ENCODE measurements at regions not wholly inside any gene's neighbourhood (a gene's known extent, or its start where the extent isn't known, plus 50 kb on each side); places are given as distances from the start of the nearest gene placed in this dataset.

DNA sequence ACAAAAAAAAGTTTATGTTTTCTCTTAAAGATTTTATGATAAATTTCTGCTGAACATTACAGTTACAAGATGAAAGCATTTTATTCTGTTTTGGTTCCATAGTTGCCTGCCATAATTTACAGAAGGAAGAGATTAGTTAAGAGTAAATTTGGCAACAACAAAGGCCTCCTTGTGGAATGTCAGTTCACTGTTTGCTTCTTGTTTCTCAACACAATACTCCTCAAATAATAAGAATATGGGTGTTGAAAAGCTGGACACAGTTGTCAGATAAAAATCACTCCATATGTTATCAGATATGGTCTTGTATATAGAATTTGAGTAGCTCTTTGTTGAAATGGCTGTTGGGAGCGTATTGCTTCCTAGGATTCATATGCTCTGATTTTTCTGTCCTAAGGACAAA lies 359.5 kb downstream of the CPS1 start (continued):
- TF ChIP-seq, protein P1, sequence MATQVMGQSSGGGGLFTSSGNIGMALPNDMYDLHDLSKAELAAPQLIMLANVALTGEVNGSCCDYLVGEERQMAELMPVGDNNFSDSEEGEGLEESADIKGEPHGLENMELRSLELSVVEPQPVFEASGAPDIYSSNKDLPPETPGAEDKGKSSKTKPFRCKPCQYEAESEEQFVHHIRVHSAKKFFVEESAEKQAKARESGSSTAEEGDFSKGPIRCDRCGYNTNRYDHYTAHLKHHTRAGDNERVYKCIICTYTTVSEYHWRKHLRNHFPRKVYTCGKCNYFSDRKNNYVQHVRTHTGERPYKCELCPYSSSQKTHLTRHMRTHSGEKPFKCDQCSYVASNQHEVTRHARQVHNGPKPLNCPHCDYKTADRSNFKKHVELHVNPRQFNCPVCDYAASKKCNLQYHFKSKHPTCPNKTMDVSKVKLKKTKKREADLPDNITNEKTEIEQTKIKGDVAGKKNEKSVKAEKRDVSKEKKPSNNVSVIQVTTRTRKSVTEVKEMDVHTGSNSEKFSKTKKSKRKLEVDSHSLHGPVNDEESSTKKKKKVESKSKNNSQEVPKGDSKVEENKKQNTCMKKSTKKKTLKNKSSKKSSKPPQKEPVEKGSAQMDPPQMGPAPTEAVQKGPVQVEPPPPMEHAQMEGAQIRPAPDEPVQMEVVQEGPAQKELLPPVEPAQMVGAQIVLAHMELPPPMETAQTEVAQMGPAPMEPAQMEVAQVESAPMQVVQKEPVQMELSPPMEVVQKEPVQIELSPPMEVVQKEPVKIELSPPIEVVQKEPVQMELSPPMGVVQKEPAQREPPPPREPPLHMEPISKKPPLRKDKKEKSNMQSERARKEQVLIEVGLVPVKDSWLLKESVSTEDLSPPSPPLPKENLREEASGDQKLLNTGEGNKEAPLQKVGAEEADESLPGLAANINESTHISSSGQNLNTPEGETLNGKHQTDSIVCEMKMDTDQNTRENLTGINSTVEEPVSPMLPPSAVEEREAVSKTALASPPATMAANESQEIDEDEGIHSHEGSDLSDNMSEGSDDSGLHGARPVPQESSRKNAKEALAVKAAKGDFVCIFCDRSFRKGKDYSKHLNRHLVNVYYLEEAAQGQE (IDR thresholded peaks at IDR 0.05; ENCODE audit: unreplicated experiment): no peak
- TF ChIP-seq, protein P2, sequence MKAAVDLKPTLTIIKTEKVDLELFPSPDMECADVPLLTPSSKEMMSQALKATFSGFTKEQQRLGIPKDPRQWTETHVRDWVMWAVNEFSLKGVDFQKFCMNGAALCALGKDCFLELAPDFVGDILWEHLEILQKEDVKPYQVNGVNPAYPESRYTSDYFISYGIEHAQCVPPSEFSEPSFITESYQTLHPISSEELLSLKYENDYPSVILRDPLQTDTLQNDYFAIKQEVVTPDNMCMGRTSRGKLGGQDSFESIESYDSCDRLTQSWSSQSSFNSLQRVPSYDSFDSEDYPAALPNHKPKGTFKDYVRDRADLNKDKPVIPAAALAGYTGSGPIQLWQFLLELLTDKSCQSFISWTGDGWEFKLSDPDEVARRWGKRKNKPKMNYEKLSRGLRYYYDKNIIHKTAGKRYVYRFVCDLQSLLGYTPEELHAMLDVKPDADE (IDR thresholded peaks at IDR 0.05): no peak
- no peak for TF ChIP-seq POLR2AphosphoS5 (IDR thresholded peaks at IDR 0.05; ENCODE audit: low read depth)
- TF ChIP-seq, protein P3, sequence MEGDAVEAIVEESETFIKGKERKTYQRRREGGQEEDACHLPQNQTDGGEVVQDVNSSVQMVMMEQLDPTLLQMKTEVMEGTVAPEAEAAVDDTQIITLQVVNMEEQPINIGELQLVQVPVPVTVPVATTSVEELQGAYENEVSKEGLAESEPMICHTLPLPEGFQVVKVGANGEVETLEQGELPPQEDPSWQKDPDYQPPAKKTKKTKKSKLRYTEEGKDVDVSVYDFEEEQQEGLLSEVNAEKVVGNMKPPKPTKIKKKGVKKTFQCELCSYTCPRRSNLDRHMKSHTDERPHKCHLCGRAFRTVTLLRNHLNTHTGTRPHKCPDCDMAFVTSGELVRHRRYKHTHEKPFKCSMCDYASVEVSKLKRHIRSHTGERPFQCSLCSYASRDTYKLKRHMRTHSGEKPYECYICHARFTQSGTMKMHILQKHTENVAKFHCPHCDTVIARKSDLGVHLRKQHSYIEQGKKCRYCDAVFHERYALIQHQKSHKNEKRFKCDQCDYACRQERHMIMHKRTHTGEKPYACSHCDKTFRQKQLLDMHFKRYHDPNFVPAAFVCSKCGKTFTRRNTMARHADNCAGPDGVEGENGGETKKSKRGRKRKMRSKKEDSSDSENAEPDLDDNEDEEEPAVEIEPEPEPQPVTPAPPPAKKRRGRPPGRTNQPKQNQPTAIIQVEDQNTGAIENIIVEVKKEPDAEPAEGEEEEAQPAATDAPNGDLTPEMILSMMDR (conservative IDR thresholded peaks at IDR 0.05; ENCODE audit: low read depth in 2 of 2): no peak
- no peak for TF ChIP-seq NANOG (IDR thresholded peaks at IDR 0.05; ENCODE audit: borderline replicate concordance)

DNA sequence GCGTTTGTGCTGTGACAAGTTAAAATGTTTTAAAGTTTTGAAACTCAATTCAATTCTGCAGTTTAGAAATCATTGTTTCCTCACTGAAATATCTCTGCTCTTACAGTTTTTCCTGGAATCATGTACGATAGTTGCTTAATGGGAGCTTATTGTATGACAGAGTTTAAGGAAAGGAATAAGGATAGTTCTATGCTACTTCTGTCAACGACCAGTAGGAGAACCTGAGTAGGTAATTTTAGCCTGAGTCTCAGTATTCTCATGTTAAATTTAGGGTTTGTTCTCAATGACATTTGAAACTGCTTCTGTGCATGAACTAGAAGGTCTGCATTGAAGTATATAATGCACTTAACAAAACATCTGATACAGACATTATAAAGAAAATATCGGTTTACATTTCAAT lies 361.1 kb downstream of the CPS1 start:
- no peak overlapping the region for H3K27ac ChIP-seq (ENCODE audit: low read depth)
- H3K79me2 ChIP-seq (replicated peaks; ENCODE audit: insufficient read depth): no peaks in the 10 kb centered on the region
- H3K4me3 ChIP-seq: no peak overlapping the region
- H3K27me3 ChIP-seq (ENCODE audit: insufficient read depth): no peaks in the 10 kb centered on the region
- no peaks in the 10 kb centered on the region for H3K4me1 ChIP-seq (ENCODE audit: insufficient read depth)
- H3K9me2 ChIP-seq (ENCODE audit: insufficient read depth): no peaks in the 10 kb centered on the region; the same call in 1 of the 2 replicates
- Mint-ChIP-seq H3K4me3 (no peak overlapping the region), H3K9me3 (peaks cover 3% of the 10 kb centered on the region; the same call in 1 of the 3 replicates), H3K27ac (no peak overlapping the region), H3K27me3 (ENCODE audit: insufficient read depth, low read depth, poor library complexity) (peaks cover 1% of the 10 kb centered on the region), H3K4me1 (no peaks in the 10 kb centered on the region), H3K36me3 (ENCODE audit: low read depth) (peaks cover 3% of the 10 kb centered on the region; the same call in 1 of the 3 replicates)
- no peak for ATAC-seq
- no peak overlapping the region for H2AFZ ChIP-seq
- no peak for TF ChIP-seq ZNF331 (CRISPR knock-in tag; IDR thresholded peaks at IDR 0.05; ENCODE audit: low read depth)
- no peak for TF ChIP-seq POLR2AphosphoS5 (IDR thresholded peaks at IDR 0.05; ENCODE audit: low read depth)
- TF ChIP-seq STAT1 (IDR thresholded peaks at IDR 0.05; ENCODE audit: unreplicated experiment): no peak
- TF ChIP-seq, protein P3 (conservative IDR thresholded peaks at IDR 0.05; ENCODE audit: low read depth in 2 of 2): peak in 1 of 2 experiments; percentile 36; a peak in 2 of 4 replicates
- TF ChIP-seq, protein P2 (IDR thresholded peaks at IDR 0.05): no peak
- TF ChIP-seq, protein P1 (IDR thresholded peaks at IDR 0.05; ENCODE audit: unreplicated experiment): no peak
- H4K20me1 ChIP-seq (replicated peaks; ENCODE audit: insufficient read depth): no peaks in the 10 kb centered on the region
- peak; percentile 17 for DNase-seq (ENCODE audit: low spot score)
- H3K36me3 ChIP-seq (ENCODE audit: insufficient read depth): no peaks in the 10 kb centered on the region
- H3K4me2 ChIP-seq: no peak overlapping the region
- H3F3A ChIP-seq (replicated peaks; ENCODE audit: low read depth): no peaks in the 10 kb centered on the region

All from GM23338 (cell line).